IMR-90 (cell line): ENCODE measurements at regions not wholly inside any gene's neighbourhood (a gene's known extent, or its start where the extent isn't known, plus 50 kb on each side); places are given as distances from the start of the nearest gene placed in this dataset.

ENCODE experiments used
- ATAC-seq: fragments of 200-7000 bp; cut with Tn5 transposase; 2 replicates; pipeline ENCODE4 v1.9.1; 2020; ENCODE audit warnings: low read depth, mild to moderate bottlenecking, moderate library complexity
- BruUV-seq: library from RNA; stranded (reverse); fragments of 400-500 nt; replicated peaks from 2 replicates; lab custom pipeline; 2021; lab: Mats Ljungman, UMichigan
- CTCF ChIA-PET: fragments of 300-600 bp; formaldehyde crosslinking; extraction: SDS; loops from one replicate; lab custom pipeline; 2021; ENCODE audit warnings: antibody characterized with exemption; lab: Yijun Ruan, JAX
- POLR2A ChIA-PET: fragments of 300-600 bp; sonication (Branson Sonifier 250); formaldehyde crosslinking; loops from one replicate; lab custom pipeline; 2022; ENCODE audit warnings: antibody characterized with exemption; ENCODE audit not compliant: unreplicated experiment; lab: Charles Lee
- DNase-seq: peaks from one replicate; pipeline ENCODE4 v3.0.0; 2013
- H2AFZ ChIP-seq: replicated peaks from 2 replicates; pipeline ENCODE3; 2013; ENCODE audit warnings: low read length, mild to moderate bottlenecking; ENCODE audit not compliant: poor library complexity
- H2AK5ac ChIP-seq: 2 replicates; pipeline ENCODE4 v1.6.1; 2013; ENCODE audit warnings: low read depth, low read length, inconsistent platforms
- H2AK9ac ChIP-seq: replicated peaks from 2 replicates; pipeline ENCODE3; 2013; ENCODE audit warnings: mild to moderate bottlenecking, low read depth, low read length, moderate library complexity; ENCODE audit not compliant: poor library complexity
- H2BK120ac ChIP-seq: 2 replicates; pipeline ENCODE4 v1.6.1; 2013; ENCODE audit warnings: low read depth, low read length, inconsistent platforms
- H2BK15ac ChIP-seq: 3 replicates; pipeline ENCODE4 v1.6.1; 2013; ENCODE audit warnings: low read depth, low read length, inconsistent platforms
- H2BK20ac ChIP-seq: 2 replicates; pipeline ENCODE4 v1.6.1; 2013; ENCODE audit warnings: low read depth, mild to moderate bottlenecking, inconsistent platforms, low read length, moderate library complexity
- H2BK5ac ChIP-seq: 2 replicates; pipeline ENCODE4 v1.6.1; 2013; ENCODE audit warnings: mild to moderate bottlenecking, low read depth, low read length, inconsistent platforms; ENCODE audit not compliant: poor library complexity, severe bottlenecking
- H3K14ac ChIP-seq: replicated peaks from 2 replicates; pipeline ENCODE4 v1.6.1; 2013; ENCODE audit warnings: low read depth, low read length, inconsistent platforms
- H3K18ac ChIP-seq: 2 replicates; pipeline ENCODE4 v1.6.1; 2013; ENCODE audit warnings: low read depth, low read length, control low read depth
- H3K23ac ChIP-seq: 2 replicates; pipeline ENCODE4 v1.6.1; 2013; ENCODE audit warnings: low read depth, low read length, inconsistent platforms
- H3K27ac ChIP-seq: 2 replicates; pipeline ENCODE4 v1.5.1; 2013; ENCODE audit warnings: mild to moderate bottlenecking, control low read depth, low read length; ENCODE audit not compliant: insufficient read depth
- H3K27me3 ChIP-seq: 2 replicates; pipeline ENCODE4 v1.6.1; 2013; ENCODE audit warnings: low read length; ENCODE audit not compliant: control insufficient read depth, insufficient read depth
- H3K36me3 ChIP-seq: 2 replicates; pipeline ENCODE4 v1.6.1; 2013; ENCODE audit warnings: low read length, mixed read lengths; ENCODE audit not compliant: control insufficient read depth, insufficient read depth
- H3K4ac ChIP-seq: 2 replicates; pipeline ENCODE4 v1.6.1; 2013; ENCODE audit warnings: low read depth, low read length, inconsistent platforms
- H3K4me1 ChIP-seq: 2 replicates; pipeline ENCODE4 v1.6.1; 2013; ENCODE audit warnings: low read length, mixed read lengths; ENCODE audit not compliant: control insufficient read depth, insufficient read depth
- H3K4me2 ChIP-seq: 2 replicates; pipeline ENCODE4 v1.6.1; 2013; ENCODE audit warnings: low read depth, mild to moderate bottlenecking, control low read depth, low read length, moderate library complexity
- H3K4me3 ChIP-seq: 2 replicates; pipeline ENCODE4 v1.5.1; 2013; ENCODE audit warnings: low read depth, mild to moderate bottlenecking, control low read depth, low read length, moderate library complexity; ENCODE audit not compliant: insufficient read depth
- H3K56ac ChIP-seq: 2 replicates; pipeline ENCODE4 v1.6.1; 2013; ENCODE audit warnings: low read length, inconsistent platforms; ENCODE audit not compliant: insufficient read depth; ENCODE audit errors: extremely low read depth
- H3K79me1 ChIP-seq, 2 experiments: 2 replicates each; pipeline ENCODE4 v1.6.1; 2013; ENCODE audit warnings: low read length in 2 of 2, inconsistent platforms in 1 of 2, low read depth in 1 of 2
- H3K9ac ChIP-seq: 2 replicates; pipeline ENCODE4 v1.6.1; 2013; ENCODE audit warnings: low read depth, low read length, control low read depth
- H3K9me1 ChIP-seq: 2 replicates; pipeline ENCODE4 v1.6.1; 2013; ENCODE audit warnings: low read length, inconsistent platforms; ENCODE audit not compliant: insufficient read depth
- H3K9me3 ChIP-seq: 2 replicates; pipeline ENCODE4 v1.6.1; 2013; ENCODE audit warnings: low read length; ENCODE audit not compliant: control insufficient read depth, insufficient read depth
- H4K20me1 ChIP-seq: 2 replicates; pipeline ENCODE4 v1.6.1; 2013; ENCODE audit warnings: low read length, inconsistent platforms; ENCODE audit not compliant: insufficient read depth
- H4K5ac ChIP-seq: 2 replicates; pipeline ENCODE4 v1.6.1; 2013; ENCODE audit warnings: mild to moderate bottlenecking, low read depth, low read length, control low read depth
- H4K8ac ChIP-seq, 2 experiments: 2 replicates each; pipeline ENCODE4 v1.6.1; 2013; ENCODE audit warnings: low read depth in 2 of 2, low read length in 2 of 2, control low read depth in 1 of 2, inconsistent platforms in 1 of 2
- H4K91ac ChIP-seq: 2 replicates; pipeline ENCODE4 v1.6.1; 2013; ENCODE audit warnings: low read depth, low read length, inconsistent platforms; ENCODE audit not compliant: insufficient read depth
- BHLHE40 ChIP-seq: fragments of 150-350 bp; IDR thresholded peaks from 2 replicates; pipeline ENCODE4 v1.6.1; 2016; ENCODE audit warnings: mild to moderate bottlenecking, low read depth, low read length
- CEBPB ChIP-seq: IDR thresholded peaks from 2 replicates; pipeline ENCODE4 v1.6.1; 2012; ENCODE audit warnings: low read depth, low read length, improper control_type of control experiment
- CHD1 ChIP-seq: IDR thresholded peaks from 2 replicates; pipeline ENCODE4 v1.6.1; 2012; ENCODE audit warnings: low read depth, low read length, improper control_type of control experiment
- CTCF ChIP-seq: conservative IDR thresholded peaks from 2 replicates; pipeline ENCODE4 v1.5.1; 2012; ENCODE audit warnings: mild to moderate bottlenecking, low read depth, low read length, improper control_type of control experiment
- ELK1 ChIP-seq: fragments of 150-350 bp; IDR thresholded peaks from 2 replicates; pipeline ENCODE4 v1.6.1; 2016; ENCODE audit warnings: low read depth, mild to moderate bottlenecking, low read length, moderate library complexity, borderline replicate concordance
- FOS ChIP-seq: fragments of 150-350 bp; IDR thresholded peaks from 2 replicates; pipeline ENCODE4 v1.6.1; 2016; ENCODE audit warnings: low read depth, low read length
- MAFK ChIP-seq: IDR thresholded peaks from 2 replicates; pipeline ENCODE4 v1.6.1; 2012; ENCODE audit warnings: low read depth, low read length, improper control_type of control experiment
- MAZ ChIP-seq: IDR thresholded peaks from 2 replicates; pipeline ENCODE4 v1.6.1; 2012; ENCODE audit warnings: low read depth, mild to moderate bottlenecking, low read length, improper control_type of control experiment, moderate library complexity, borderline replicate concordance
- MXI1 ChIP-seq: IDR thresholded peaks from 2 replicates; pipeline ENCODE4 v1.6.1; 2012; ENCODE audit warnings: low read depth, mild to moderate bottlenecking, low read length, moderate library complexity, borderline replicate concordance
- NFE2L2 ChIP-seq: fragments of 150-350 bp; IDR thresholded peaks from 2 replicates; pipeline ENCODE4 v1.6.1; 2016; ENCODE audit warnings: low read depth, mild to moderate bottlenecking, low read length
- POLR2A ChIP-seq: IDR thresholded peaks from 2 replicates; pipeline ENCODE4 v1.6.1; 2012; ENCODE audit warnings: mild to moderate bottlenecking, low read depth, low read length
- RAD21 ChIP-seq: IDR thresholded peaks from 2 replicates; pipeline ENCODE4 v1.6.1; 2012; ENCODE audit warnings: low read length, improper control_type of control experiment
- RCOR1 ChIP-seq: IDR thresholded peaks from 2 replicates; pipeline ENCODE4 v1.6.1; 2012; ENCODE audit warnings: mild to moderate bottlenecking, low read length, improper control_type of control experiment; ENCODE audit not compliant: insufficient replicate concordance
- RFX5 ChIP-seq: IDR thresholded peaks from 2 replicates; pipeline ENCODE4 v1.8.0; 2012; ENCODE audit warnings: low read depth, mild to moderate bottlenecking, low read length, moderate library complexity
- SMC3 ChIP-seq: fragments of 150-350 bp; IDR thresholded peaks from 2 replicates; pipeline ENCODE4 v1.6.1; 2016; ENCODE audit warnings: low read depth, mild to moderate bottlenecking, antibody characterized with exemption, low read length, moderate library complexity
- USF2 ChIP-seq: fragments of 150-350 bp; IDR thresholded peaks from 2 replicates; pipeline ENCODE4 v1.6.1; 2017; ENCODE audit warnings: mild to moderate bottlenecking, antibody characterized with exemption, low read length, low read depth
- WGBS, 2 experiments: methylation state at CpG; one replicate each; pipeline versions ENCODE4 v1.1.5 to v1.1.7; 2013; ENCODE audit warnings: missing lambda C conversion rate in 2 of 2; ENCODE audit not compliant: insufficient read length in 1 of 2; ENCODE audit errors: extremely low coverage in 2 of 2; 5-methylcytosine and 5-hydroxymethylcytosine counted together
- dilution Hi-C: fragments of 300-500 bp; cut with HindIII; formaldehyde crosslinking; loops from one replicate; pipeline ENCODE4 v1.14.3; 2018; ENCODE audit warnings: low sequenced_read_pairs; ENCODE audit not compliant: unreplicated experiment
- in situ Hi-C: fragments of 300-500 bp; cut with MboI; formaldehyde crosslinking; loops from 3 replicates; pipeline ENCODE4 v1.14.3; 2019; ENCODE audit warnings: low sequenced_read_pairs, inconsistent platforms, mixed read lengths
- intact Hi-C: fragments of 100-400 bp; cut with micrococcal nuclease; formaldehyde crosslinking; loops from 2 replicates; pipeline ENCODE4 v1.10.0; 2022

- no peak overlapping the region for H3K4me3 ChIP-seq
Observed at GRCh38 chr16:80344570-80344969, 196.2 kb upstream of the DYNLRB2 start.

More at GRCh38 chr16:80344570-80344969, 196.2 kb upstream of the DYNLRB2 start:
- H3K9me3 ChIP-seq = no peaks in the 10 kb centered on the region
- ChIA-PET POLR2A (no interaction called here), CTCF (no interaction called here)
- no peak for ATAC-seq
- no peak overlapping the region for H3K9ac ChIP-seq
- no peak overlapping the region for H2BK20ac ChIP-seq
- H3K4me1 ChIP-seq = no peaks in the 10 kb centered on the region
- H2AFZ ChIP-seq = no peak overlapping the region
- 80% methylated on average over 1 of the region's 2 CpGs; no CpG with 5 or more reads in 1 of the 2 experiments for WGBS, 2 experiments
- no peak overlapping the region for H4K8ac ChIP-seq
- dilution Hi-C loops (no loop called here), in situ Hi-C loops (no loop called here), intact Hi-C loops (no loop called here)
- no peak overlapping the region for H3K4me2 ChIP-seq
- H4K20me1 ChIP-seq = no peaks in the 10 kb centered on the region
- H2BK120ac ChIP-seq = no peak overlapping the region
- H3K23ac ChIP-seq = no peak overlapping the region
- H2AK9ac ChIP-seq = no peak overlapping the region
- H2BK15ac ChIP-seq = no peak overlapping the region
- BruUV-seq = no TSS peak
- H3K4ac ChIP-seq = no peak overlapping the region
- DNase-seq = no peak
- H3K18ac ChIP-seq = no peak overlapping the region
- H4K5ac ChIP-seq = no peak overlapping the region
- H2AK5ac ChIP-seq = no peak overlapping the region
- no peaks in the 10 kb centered on the region for H3K9me1 ChIP-seq
- H3K36me3 ChIP-seq = no peaks in the 10 kb centered on the region
- no peaks in the 10 kb centered on the region; the same call in 1 of the 2 replicates for H3K27me3 ChIP-seq
- no peak overlapping the region for H4K91ac ChIP-seq
- no peaks in the 10 kb centered on the region for H3K79me1 ChIP-seq
- no peak overlapping the region for H2BK5ac ChIP-seq
- no peak overlapping the region for H3K14ac ChIP-seq
- H3K56ac ChIP-seq = no peak overlapping the region
- no peak for TF ChIP-seq FOS
- TF ChIP-seq MAFK = no peak
- no peak for TF ChIP-seq BHLHE40
- TF ChIP-seq RFX5 = no peak
- no peak for TF ChIP-seq CTCF
- no peak for TF ChIP-seq SMC3
- TF ChIP-seq MAZ = no peak
- no peak for TF ChIP-seq ELK1
- TF ChIP-seq RAD21 = no peak
- TF ChIP-seq CHD1 = no peak
- TF ChIP-seq USF2 = no peak
- no peak for TF ChIP-seq MXI1
- TF ChIP-seq CEBPB = no peak
- no peak for TF ChIP-seq POLR2A
- no peak for TF ChIP-seq NFE2L2
- TF ChIP-seq RCOR1 = no peak
- no peak overlapping the region for H3K27ac ChIP-seq
